HG02798 (cell line): ENCODE measurements at regions not wholly inside any gene's neighbourhood (a gene's known extent, or its start where the extent isn't known, plus 50 kb on each side); places are given as distances from the start of the nearest gene placed in this dataset.

Source experiments
- ATAC-seq: cut with Tn5 transposase; IDR thresholded peaks from one replicate; pipeline ENCODE4 v1.9.1; 2021; ENCODE audit warnings: mild to moderate bottlenecking; ENCODE audit not compliant: unreplicated experiment, poor library complexity

DNA sequence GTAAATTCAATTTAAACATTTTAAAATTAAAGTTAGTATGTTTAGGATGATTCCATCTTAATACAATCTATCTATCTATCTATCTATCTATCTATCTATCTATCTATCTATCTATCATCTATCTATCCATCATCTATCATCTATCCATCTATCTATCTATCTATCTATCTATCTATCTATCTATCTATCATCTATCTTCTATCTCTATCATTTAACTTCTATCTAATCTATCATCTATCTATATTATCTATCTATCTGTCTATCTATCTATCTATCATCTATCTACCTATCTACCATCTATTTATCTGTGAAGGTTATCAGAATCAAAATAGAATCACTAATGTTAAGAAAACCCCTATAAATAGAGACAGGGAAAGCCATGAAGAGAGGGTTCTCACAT lies 78.3 kb downstream of the RAMP3 start:
- no peak for ATAC-seq

DNA sequence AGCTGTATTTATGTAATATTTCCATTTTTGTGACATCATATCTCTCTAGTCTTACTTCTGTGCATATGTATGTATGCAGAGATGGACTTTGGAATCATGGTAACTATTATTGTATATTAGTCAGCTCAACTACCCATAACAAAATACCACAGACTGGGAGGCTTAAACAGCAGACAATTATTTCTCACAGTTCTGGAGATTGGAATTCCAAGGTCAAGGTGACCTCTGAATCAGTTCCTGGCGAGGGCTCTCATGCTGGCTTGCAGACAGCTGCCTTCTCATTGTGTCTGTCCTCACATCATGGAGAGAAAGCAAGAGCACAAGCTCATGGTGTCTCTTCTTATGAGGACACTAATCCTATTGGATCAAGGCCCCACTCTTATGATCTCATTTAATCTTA lies 79.1 kb downstream of the RAMP3 start:
- ATAC-seq, result no peak

DNA sequence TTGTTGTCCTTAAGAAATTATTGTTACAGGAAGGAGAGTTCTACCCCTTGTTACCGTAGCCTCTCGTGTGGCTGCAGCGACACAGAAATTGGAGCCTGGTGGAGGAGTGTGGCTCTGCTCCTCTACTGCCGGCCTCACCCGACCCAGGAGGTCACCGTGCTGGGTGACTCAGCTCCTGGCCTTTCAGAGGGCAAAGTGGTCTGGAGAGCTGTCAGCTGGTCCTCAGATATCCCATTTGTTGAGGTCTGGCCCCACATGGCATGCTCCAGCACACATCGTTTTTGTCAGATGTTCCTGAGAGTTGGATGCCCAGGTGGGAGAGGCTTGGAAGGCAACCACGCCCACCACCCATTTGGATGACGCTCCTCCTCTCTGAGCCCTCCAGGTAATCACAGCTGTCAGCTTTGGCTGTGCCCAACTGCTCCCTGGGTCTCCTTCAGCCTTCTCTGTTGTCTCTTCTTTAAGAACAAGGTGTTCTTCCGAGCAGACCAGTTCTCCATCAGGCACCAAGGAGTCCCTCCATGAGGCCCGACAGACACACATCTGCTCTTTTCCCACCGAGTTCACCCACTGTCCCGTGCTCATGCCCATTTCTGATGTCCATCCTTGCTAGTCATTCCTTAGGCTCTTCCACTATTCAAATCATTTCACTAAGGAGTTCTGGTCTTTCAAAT lies 80.3 kb downstream of the RAMP3 start:
- no peak for ATAC-seq

DNA sequence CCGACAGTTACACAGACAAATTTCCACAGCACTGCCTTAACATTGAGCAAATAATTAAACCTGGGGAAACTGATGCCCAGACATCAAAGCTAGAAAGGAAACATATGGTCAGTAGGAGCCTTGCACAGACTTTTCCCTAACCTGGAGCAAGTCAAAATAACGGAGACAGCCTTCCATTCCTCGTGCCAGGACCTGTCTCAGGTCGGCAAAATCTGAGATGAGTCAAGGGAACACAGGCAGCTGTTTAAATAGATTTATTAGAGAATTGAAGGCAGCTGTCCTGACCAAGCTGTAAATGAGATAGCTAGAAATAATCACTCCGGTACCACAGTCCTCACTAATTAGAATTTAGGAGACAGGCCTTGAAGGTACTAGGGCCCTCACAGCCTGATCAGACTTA lies 81.2 kb downstream of the RAMP3 start:
- no peak for ATAC-seq

DNA sequence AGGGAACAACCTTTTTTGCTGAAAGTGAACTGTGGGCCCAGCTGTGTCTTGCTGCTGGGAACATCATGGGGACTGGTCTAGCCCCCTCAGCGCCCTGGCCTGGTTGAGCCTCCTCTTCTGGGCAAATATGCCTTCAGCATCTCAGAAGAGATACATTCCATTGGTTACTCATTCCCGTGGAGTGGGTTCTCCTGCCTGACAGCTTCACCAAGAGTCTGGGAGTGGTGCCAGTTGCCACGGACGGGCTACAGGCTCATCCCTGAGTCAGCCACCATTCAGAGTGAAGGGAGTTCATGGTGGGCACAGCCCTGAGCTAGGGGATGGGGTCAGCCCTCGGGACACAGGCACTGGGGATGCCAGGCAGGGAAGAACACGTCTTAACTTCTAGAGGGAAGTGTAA lies 81.9 kb downstream of the RAMP3 start:
- ATAC-seq, result no peak

DNA sequence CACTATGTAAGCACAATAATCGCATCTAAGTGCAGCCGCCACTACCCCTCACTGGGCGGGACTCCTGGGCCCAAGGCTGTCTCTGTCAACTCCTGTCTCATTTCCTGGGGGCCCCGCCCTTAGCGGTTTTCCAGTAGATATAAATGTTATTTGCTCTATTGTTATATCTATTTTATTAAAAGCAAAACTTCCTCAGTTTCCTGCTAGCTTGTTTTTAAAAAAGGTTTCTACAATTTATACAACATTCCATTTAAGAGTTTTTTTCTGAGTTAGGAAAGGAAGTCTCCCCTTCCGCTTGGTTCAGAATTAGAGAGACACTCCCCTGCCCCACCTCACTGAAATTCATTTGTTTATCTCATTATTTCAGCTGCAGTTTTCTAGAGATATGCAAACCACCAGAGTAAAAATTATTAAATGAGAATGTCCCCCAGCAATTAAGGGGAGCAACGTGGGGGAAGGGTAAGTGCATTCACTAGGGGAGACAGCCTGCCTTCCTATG lies 82.7 kb downstream of the RAMP3 start:
- no peak for ATAC-seq

DNA sequence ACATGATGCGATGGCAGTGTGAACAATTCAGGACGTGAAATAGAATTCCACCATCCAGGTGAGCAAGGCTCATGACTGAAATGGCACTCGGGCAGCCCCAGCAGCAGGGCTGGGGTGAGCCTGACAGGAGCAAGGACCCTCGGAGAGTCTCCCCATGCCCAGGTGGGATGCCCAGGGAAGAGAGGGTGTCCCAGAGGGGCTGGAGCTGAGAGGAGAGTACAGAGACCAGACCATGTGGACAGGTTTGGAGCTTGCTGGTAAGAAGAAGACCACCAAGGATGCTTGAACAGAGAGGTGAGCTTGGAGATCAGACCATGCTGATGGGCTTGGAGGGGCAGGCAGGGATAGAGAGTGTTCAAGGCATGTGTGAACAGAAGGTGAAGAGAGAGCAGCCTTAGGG lies 83.3 kb downstream of the RAMP3 start:
- ATAC-seq, result no peak

DNA sequence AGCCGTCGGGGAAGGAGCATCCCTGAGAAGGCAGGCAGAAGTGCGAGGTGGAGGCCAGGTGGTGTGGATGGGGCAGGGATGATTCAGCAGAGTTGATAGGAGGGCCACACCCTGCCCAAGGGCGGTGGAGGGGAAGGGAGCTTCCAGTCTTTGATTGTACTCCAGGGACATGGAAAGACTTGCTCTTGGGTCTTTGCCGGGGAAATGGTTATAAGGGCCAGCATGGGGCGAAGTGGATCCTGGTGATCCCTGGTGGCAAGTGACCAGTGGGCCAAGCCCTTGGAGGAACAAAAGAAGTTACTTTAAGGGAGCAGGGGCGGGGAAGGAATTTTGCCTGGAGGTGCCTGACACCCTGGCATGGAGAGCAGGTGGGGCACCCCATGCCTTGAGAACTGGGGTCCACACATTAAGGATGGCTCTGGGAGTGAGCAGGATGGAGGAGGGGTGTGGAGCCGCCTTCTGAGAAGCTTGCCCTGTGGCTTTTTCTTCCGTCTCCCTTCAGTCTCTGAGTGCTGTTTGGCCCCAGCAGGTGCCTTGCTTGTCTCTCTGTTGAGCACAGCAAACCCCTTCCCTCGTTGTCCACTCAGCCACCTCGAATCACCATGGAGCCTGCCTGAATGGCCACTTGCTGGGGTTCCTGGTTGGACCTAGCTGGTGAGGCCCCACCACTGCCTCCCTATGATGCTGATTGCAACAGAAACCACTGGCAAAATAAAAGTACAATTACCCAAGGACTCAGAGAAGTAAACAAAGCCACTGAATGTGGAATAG lies 83.9 kb downstream of the RAMP3 start:
- no peak for ATAC-seq

DNA sequence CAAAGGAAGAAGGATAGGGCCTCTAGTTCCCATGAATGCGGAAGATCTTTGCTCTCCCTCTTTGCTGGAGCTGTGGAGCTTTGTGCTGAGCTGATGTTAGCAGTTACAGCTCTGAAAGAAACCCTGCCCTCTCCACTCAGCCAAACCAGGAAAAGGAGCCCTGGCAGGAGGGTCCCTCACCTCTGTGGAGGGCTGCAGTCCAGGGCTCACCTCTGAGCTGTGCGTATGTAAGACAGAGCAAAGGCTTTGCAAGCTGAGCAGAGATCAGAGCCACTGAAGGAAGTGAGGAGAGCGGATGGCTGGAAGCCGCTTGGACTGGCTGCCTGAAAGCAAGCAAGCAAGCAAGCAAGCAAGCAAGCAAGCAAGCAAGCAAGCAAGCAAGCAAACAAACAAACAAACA lies 84.7 kb downstream of the RAMP3 start:
- ATAC-seq, result no peak

DNA sequence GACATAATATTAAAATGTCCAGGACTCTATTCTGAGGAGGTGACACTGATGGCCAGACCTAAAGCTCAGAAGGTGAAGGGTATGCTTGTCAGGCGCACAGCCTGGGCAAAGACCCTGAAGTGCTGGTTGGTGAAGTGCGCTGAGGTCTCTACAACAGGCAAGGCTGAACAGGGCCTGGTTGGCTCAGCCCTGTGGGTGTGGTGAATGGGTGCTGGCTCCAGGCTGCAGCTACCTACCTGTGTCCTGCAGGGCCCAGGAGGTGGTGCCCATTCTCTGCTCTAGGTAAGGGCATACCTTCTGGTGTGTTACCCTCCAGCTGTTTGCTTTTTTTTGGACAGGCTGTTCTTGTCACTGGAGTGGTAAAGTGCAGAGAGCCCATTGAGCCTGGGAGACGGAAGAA lies 85.1 kb downstream of the RAMP3 start:
- ATAC-seq, result no peak

DNA sequence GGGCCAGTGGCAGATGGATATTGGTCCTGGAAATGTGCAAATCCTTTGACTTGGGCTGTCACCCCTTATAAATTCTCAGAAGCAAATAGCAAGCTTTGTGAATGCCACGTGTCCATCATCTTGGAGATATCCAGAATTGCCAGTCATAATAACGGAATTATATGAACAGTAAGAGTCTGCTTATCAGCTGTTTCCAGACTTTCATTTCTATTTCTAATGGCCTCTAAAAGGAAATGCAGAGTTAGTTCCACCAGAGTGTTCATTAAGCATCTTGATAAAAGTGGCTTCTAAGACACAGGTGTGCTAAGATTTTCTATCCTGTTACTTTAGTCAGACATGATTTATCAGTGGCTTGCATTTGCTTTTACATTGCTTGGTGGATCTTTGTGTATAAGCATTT lies 87.4 kb downstream of the RAMP3 start:
- no peak for ATAC-seq

DNA sequence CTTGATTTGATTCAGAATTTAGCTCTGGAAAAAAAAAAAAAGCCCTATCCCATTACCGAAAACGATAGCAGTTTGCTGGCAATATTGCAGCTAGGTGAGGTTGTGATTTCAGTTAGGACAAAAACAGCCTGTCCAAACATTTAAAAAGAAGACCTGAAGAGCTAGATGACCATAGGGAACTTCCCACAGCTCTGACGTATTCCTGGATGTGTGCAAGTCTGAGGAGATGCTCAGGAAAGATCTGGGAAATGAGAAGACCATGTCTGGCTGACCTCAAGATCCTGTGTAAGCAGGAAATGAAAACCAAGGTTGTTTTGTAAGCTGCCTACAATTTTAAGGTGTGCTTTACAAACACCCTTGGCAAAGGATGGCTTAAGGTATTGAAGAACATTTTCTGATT lies 88.7 kb downstream of the RAMP3 start:
- ATAC-seq, result no peak

DNA sequence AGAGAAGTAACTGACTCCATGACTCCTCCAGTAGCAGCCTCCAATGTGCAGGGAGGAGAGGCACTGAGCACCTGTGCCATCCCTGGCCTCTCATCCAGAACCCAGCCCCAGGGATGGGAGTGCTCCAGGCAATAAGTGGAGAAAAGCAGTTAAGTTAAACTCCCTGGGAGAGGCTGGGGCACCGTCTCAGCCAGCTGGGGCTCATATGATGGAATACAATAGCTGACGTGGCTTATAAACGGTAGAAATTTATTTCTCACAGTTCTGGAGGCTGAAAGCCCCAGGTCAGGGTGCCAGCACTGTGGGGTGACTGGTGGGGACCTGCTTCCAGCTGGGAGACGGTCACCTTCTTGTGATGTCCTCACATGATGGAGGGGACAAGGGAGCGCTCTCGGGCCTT lies 94.7 kb downstream of the RAMP3 start:
- no peak for ATAC-seq

DNA sequence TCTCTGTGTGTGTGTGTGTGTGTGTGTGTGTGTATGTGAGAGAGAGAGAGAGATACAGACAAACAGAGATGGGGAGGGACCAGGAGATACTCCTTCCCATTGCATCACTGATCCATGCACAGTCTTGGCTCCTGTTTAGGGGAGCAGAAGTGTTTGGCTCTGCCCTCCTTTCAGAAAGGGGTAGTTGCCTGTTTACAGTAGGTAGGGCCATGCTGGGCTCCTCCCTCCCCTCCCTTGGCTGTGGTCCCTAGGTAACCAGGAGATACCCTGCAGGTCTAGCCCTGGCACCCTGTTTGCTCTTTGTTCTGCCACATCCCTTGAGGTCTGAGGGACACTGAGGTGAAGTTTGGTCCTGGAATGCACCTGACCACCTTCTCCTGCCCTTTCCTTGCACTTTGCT lies 95.3 kb downstream of the RAMP3 start:
- ATAC-seq, result no peak

DNA sequence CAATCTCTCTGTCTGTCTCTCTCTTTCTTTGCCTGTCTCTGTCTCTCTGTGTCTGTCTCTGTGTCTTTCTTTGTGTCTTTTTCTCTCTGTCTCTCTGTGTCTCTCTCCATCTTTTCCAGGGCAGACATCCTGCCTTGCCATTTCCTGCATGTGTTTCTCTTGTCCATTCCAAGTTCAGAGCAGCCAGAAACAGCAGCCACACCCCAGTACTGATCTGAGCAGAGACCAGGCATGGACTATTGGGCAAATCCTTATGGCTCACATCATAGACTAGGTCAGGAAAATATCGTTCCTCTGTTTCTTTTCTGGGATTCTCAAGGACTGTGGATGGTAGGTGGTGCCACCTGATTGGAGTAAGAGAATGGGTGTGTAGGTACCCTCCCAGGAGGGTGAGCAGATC lies 95.8 kb downstream of the RAMP3 start:
- ATAC-seq, result no peak

DNA sequence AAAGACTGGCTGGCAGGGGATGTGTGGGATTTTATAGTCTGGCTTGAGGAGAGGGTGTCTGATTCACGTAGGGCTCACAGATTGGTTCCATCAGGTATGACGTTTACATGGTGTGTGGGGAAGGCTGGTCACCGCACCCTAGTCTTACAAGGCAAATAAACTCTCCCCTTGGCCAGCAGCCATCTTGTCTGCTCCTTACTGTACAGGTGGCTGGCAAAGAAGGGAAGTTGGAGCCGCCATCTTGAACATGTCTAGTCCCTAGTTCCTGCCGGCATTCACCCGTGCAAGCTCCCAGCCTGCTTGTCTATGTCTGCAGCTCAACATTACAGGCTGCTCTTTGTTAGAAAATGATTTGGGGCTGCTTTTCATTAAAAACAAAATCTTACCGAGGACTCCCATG lies 97.6 kb downstream of the RAMP3 start:
- no peak for ATAC-seq

DNA sequence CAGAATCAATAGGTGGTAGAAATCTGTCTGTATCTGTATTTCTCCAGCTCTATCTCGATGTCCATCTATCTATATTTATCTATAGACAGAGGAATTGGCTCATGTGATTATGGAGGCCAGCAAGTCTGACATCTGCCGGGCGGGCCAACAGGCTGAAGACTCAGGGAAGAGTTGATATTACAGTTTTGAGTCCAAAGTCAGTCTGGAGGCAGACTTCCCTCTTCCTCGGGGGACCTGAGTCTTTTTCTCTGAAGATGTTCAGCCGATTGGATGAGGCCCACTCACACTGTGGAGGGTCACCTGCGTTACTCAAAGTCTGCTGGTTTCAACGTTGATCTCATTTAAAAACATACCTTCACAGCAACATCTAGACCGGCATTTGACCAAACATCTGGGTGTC lies 98.7 kb downstream of the RAMP3 start:
- ATAC-seq, result no peak

DNA sequence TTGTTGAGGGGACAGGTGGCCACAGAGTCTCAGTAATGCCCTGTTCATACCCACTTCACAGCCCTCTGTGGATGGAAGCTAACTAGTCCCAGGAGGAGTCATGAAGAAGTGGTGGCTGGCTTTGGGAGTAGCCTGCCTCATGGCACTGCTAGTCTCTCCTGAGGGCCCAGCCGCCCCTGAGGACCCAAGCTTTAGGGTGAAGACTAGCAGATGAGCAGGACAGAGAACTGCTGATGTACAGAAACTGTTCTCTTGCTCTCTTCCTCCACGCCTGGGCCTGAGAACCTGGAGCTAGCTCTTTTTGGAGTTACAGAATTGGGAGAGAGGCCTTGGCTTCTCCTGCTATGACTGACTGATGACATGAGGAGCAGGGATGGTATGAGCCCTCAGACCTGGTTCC lies 99.2 kb downstream of the RAMP3 start:
- ATAC-seq, result no peak

DNA sequence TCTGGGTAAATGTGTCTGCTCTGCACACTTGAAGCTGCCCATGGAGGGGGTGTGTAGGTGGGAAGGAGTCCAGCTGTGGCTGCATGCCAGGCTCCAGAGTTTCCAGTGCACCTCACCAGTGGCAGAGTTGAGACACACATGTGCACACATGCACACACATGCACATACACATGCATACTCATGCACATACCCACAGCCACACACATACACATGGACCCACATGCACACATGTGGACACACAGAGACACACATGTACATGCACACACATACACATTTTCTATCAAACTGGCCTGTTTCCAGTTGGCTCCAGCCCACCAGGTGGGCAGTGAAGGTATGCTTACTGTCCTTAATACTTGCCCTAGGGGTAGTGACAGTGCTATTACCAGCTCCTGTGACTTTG lies 99.7 kb downstream of the RAMP3 start:
- ATAC-seq, result no peak

DNA sequence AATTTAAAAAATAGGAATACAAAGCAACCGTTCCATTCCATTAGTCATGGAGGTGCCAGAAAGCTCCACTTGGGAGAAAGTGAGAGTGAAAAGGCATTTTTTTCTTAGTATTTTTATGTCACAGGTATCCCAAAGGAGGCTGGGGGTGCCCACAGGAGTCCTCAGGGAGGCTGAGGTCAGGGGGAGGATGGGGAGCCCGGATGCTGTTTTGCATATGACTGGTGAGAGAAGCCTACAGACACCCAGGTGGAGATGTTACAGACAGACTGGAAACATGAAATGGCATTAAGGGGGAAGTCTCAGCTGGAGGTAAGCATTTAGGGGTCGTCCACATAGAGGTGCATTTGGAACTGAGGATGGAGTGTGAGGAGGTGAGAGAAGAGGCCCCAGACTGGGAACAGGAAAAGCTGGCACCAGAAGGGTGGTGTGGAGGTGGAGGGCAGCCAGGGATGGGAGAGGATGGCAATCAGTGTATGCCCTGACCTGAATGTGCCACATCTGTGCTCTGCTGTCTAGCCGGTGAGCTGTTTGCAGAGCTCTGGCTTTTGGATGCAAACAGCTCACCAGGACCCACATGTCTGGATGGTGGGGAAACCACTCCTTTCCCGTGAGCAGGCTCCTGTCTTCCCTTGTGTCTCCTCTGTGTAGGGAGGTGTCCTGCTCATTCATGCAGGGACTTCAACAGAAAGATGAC lies 101.1 kb downstream of the RAMP3 start:
- no peak for ATAC-seq

DNA sequence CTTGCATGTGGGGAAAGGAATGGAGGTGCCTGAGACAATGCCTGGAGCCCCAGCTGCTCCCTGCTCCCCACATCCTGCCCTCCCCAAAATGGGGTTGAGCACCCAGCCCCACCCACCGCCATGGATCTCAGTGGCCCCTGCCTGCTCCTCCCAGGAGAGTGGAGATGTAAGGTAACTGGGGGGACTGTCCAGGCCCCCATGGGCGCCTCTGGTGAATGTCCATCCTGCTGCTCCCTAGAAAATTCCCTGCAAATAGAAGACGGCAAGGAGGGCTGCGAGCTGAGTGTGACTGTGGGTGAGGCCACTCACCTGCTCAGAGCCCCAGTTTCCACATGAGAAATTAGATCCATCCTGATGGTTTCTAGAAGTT lies 101.6 kb downstream of the RAMP3 start:
- no peak for ATAC-seq
